ENCODE measurements at regions not wholly inside any gene's neighbourhood (a gene's known extent, or its start where the extent isn't known, plus 50 kb on each side); places are given as distances from the start of the nearest gene placed in this dataset.

- TF ChIP-seq, protein P1, sequence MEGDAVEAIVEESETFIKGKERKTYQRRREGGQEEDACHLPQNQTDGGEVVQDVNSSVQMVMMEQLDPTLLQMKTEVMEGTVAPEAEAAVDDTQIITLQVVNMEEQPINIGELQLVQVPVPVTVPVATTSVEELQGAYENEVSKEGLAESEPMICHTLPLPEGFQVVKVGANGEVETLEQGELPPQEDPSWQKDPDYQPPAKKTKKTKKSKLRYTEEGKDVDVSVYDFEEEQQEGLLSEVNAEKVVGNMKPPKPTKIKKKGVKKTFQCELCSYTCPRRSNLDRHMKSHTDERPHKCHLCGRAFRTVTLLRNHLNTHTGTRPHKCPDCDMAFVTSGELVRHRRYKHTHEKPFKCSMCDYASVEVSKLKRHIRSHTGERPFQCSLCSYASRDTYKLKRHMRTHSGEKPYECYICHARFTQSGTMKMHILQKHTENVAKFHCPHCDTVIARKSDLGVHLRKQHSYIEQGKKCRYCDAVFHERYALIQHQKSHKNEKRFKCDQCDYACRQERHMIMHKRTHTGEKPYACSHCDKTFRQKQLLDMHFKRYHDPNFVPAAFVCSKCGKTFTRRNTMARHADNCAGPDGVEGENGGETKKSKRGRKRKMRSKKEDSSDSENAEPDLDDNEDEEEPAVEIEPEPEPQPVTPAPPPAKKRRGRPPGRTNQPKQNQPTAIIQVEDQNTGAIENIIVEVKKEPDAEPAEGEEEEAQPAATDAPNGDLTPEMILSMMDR (conservative IDR thresholded peaks at IDR 0.05; ENCODE audit: low read length) = no peak
- TF ChIP-seq EZH2phosphoT487 (IDR thresholded peaks at IDR 0.05; ENCODE audit: borderline replicate concordance, low read depth, low read length) = no peak
Observed at GRCh38 chr2:194128810-194129209, 1528.2 kb upstream of the SLC39A10 start.
